WTC11 (cell line): ENCODE measurements at regions not wholly inside any gene's neighbourhood (a gene's known extent, or its start where the extent isn't known, plus 50 kb on each side); places are given as distances from the start of the nearest gene placed in this dataset.

Source experiments
- CTCF ChIP-seq: fragments of 200-600 bp; IDR thresholded peaks from 2 replicates; pipeline ENCODE4 v1.8.0; 2022; ENCODE audit warnings: antibody characterized with exemption
- ZNF281 ChIP-seq: sonication (generic); formaldehyde crosslinking; IDR thresholded peaks from 2 replicates; pipeline ENCODE4 v1.8.0; 2023; ENCODE audit warnings: mild to moderate bottlenecking, missing genetic modification reagents

GRCh38 chr9:1292384-1292783 is 242.2 kb downstream of the DMRT2 start:
- no peak for TF ChIP-seq CTCF
- no peak for TF ChIP-seq ZNF281 (CRISPR knock-in tag)
